ENCODE measurements at regions not wholly inside any gene's neighbourhood (a gene's known extent, or its start where the extent isn't known, plus 50 kb on each side); places are given as distances from the start of the nearest gene placed in this dataset.

DNA sequence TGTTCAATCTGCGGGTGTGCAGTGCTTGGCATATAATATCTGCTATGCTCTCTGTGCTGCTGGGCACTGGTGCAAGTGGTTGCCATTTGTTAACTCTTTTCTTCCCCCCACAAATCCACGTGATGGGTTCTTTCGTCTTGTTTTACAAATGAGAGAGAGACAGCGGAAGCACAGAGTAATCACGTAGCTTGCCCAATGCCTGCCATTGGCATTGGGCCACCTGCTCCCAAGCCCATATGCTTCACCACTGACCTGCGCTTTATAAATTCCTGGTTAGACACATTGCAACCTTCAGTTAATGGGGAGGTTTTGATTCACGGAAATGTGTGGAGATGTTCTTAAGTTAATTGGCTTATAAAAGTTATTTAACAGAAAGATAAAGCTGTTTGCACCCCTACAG, 194.8 kb upstream of the ADAMTS16 start:
- H3K27ac ChIP-seq (ENCODE audit: low read depth, low read length): no peak overlapping the region
- no peaks in the 10 kb centered on the region for H3K4me1 ChIP-seq (ENCODE audit: insufficient read depth, low read length)
- H3K4me3 Mint-ChIP-seq (ENCODE audit: unreplicated experiment): no peak overlapping the region
- no peaks in the 10 kb centered on the region for H4K20me1 ChIP-seq (ENCODE audit: insufficient read depth, low read length)
- DNase-seq (ENCODE audit: low read depth) (no peak), FAIRE-seq (no peak)
- no peak overlapping the region for H3K27ac Mint-ChIP-seq (ENCODE audit: unreplicated experiment)
- no peak overlapping the region for H3K4me2 ChIP-seq (ENCODE audit: low read length)
- H3K9ac ChIP-seq (ENCODE audit: low read length): no peak overlapping the region
- H2AFZ ChIP-seq (ENCODE audit: low read depth, low read length): no peak overlapping the region
- no peak overlapping the region for H3K4me3 ChIP-seq (ENCODE audit: insufficient read depth, low read depth, low read length)
- H3K79me2 ChIP-seq (ENCODE audit: insufficient read depth, low read length): no peaks in the 10 kb centered on the region
- peaks cover 5% of the 10 kb centered on the region for H3K27me3 Mint-ChIP-seq (ENCODE audit: low read depth, unreplicated experiment)
- no peaks in the 10 kb centered on the region for H3K36me3 Mint-ChIP-seq (ENCODE audit: low read depth, unreplicated experiment)
- no peaks in the 10 kb centered on the region for H3K9me3 ChIP-seq (ENCODE audit: insufficient read depth, low read depth, low read length)
- no peaks in the 10 kb centered on the region for H3K9me3 Mint-ChIP-seq (ENCODE audit: unreplicated experiment)
- no peaks in the 10 kb centered on the region for H3K36me3 ChIP-seq (ENCODE audit: insufficient read depth, low read length)
- TF ChIP-seq CTCF (IDR thresholded peaks at IDR 0.05; ENCODE audit: insufficient read depth, low read depth, low read length) (no peak), EZH2 (IDR thresholded peaks at IDR 0.05; ENCODE audit: insufficient read depth, low read length) (no peak)
- no peaks in the 10 kb centered on the region for H3K27me3 ChIP-seq (ENCODE audit: insufficient read depth, low read length)
- H3K4me1 Mint-ChIP-seq (ENCODE audit: low read depth, unreplicated experiment): no peaks in the 10 kb centered on the region

DNA sequence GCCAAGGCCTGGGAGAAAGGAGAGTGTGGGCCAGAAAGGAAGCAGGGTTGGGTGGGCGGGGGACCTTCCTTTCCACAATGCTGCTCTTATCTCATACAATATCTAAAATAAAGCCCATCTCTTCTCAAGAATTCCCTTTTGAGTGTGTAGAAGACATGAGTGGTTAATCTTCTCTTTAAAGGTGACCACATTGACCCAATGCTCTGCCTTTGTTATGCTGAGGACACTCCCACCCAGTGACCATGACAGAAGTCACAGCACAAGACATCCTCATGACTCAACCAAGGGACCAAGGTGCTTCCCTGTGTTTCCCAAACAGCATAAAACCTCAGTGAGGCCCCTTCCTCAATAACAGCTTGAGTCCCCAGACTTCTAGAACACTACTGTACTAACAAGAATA, 193.0 kb upstream of the ADAMTS16 start:
- no peak for FAIRE-seq

More for the DNA sequence above, 193.0 kb upstream of the ADAMTS16 start:
- Histone ChIP-seq H3K27me3 (ENCODE audit: insufficient read depth, low read length) (peaks cover under 1% of the 10 kb centered on the region), H3K79me2 (ENCODE audit: insufficient read depth, low read length) (no peaks in the 10 kb centered on the region), H3K27ac (ENCODE audit: low read depth, low read length) (no peak overlapping the region), H3K9me3 (ENCODE audit: insufficient read depth, low read depth, low read length) (no peaks in the 10 kb centered on the region), H3K36me3 (ENCODE audit: insufficient read depth, low read length) (no peaks in the 10 kb centered on the region), H3K4me2 (ENCODE audit: low read length) (no peak overlapping the region), H3K4me3 (ENCODE audit: insufficient read depth, low read depth, low read length) (no peak overlapping the region), H2AFZ (ENCODE audit: low read depth, low read length) (no peak overlapping the region), H3K9ac (ENCODE audit: low read length) (no peak overlapping the region), H4K20me1 (ENCODE audit: insufficient read depth, low read length) (no peaks in the 10 kb centered on the region), H3K4me1 (ENCODE audit: insufficient read depth, low read length) (no peaks in the 10 kb centered on the region)
- no peak for DNase-seq (ENCODE audit: low read depth)
- Mint-ChIP-seq H3K4me3 (ENCODE audit: unreplicated experiment) (no peak overlapping the region), H3K9me3 (ENCODE audit: unreplicated experiment) (no peaks in the 10 kb centered on the region), H3K27ac (ENCODE audit: unreplicated experiment) (no peak overlapping the region), H3K4me1 (ENCODE audit: low read depth, unreplicated experiment) (no peaks in the 10 kb centered on the region), H3K36me3 (ENCODE audit: low read depth, unreplicated experiment) (no peaks in the 10 kb centered on the region), H3K27me3 (ENCODE audit: low read depth, unreplicated experiment) (peaks cover 5% of the 10 kb centered on the region)
- TF ChIP-seq EZH2 (IDR thresholded peaks at IDR 0.05; ENCODE audit: insufficient read depth, low read length) (no peak), CTCF (IDR thresholded peaks at IDR 0.05; ENCODE audit: insufficient read depth, low read depth, low read length) (no peak)
